ENCODE measurements at regions not wholly inside any gene's neighbourhood (a gene's known extent, or its start where the extent isn't known, plus 50 kb on each side); places are given as distances from the start of the nearest gene placed in this dataset.

DNA sequence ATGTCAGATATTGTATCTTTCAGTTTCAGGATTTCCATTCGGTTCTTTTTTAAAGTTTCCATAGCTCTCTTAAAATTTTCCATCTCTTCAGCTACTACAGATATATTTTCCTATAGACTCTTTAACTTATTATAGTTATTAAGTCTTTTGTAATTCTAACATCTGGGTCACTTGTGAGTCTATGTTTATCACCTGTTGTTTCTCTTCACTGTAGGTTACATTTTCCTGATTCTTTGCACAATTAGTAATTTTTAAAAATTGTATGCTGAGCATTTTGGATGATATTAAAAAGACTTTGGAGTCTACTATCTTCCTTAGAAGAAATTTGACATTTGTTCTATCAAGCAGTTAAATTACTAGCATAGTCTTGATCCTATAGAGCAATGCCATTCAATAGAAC, 140.7 kb downstream of the QRSL1 start:
- DNase-seq (ENCODE audit: extremely low read depth, low read depth) = no peak
- H3K4me3 ChIP-seq (replicated peaks; ENCODE audit: low read depth, low read length) = no peak overlapping the region
- TF ChIP-seq, protein P1, sequence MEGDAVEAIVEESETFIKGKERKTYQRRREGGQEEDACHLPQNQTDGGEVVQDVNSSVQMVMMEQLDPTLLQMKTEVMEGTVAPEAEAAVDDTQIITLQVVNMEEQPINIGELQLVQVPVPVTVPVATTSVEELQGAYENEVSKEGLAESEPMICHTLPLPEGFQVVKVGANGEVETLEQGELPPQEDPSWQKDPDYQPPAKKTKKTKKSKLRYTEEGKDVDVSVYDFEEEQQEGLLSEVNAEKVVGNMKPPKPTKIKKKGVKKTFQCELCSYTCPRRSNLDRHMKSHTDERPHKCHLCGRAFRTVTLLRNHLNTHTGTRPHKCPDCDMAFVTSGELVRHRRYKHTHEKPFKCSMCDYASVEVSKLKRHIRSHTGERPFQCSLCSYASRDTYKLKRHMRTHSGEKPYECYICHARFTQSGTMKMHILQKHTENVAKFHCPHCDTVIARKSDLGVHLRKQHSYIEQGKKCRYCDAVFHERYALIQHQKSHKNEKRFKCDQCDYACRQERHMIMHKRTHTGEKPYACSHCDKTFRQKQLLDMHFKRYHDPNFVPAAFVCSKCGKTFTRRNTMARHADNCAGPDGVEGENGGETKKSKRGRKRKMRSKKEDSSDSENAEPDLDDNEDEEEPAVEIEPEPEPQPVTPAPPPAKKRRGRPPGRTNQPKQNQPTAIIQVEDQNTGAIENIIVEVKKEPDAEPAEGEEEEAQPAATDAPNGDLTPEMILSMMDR (IDR thresholded peaks at IDR 0.05; ENCODE audit: low read depth, low read length, missing control alignments) = no peak

- TF ChIP-seq, protein P1 (IDR thresholded peaks at IDR 0.05; ENCODE audit: low read depth, low read length, missing control alignments) = no peak
- no peak for DNase-seq (ENCODE audit: extremely low read depth, low read depth)
- H3K4me3 ChIP-seq (replicated peaks; ENCODE audit: low read depth, low read length) = no peak overlapping the region
These were observed 137.9 kb downstream of the QRSL1 start for GRCh38 chr6:106767271-106767670.

- DNase-seq (ENCODE audit: extremely low read depth, low read depth) = no peak
- H3K4me3 ChIP-seq (replicated peaks; ENCODE audit: low read depth, low read length) = no peak overlapping the region
- TF ChIP-seq, protein P1 (IDR thresholded peaks at IDR 0.05; ENCODE audit: low read depth, low read length, missing control alignments) = no peak
These were observed 136.8 kb downstream of the QRSL1 start for GRCh38 chr6:106766201-106766600.

GRCh38 chr6:106765496-106765895, 136.1 kb downstream of the QRSL1 start:
- TF ChIP-seq, protein P1 (IDR thresholded peaks at IDR 0.05; ENCODE audit: low read depth, low read length, missing control alignments) = no peak
- H3K4me3 ChIP-seq (replicated peaks; ENCODE audit: low read depth, low read length) = no peak overlapping the region
- DNase-seq (ENCODE audit: extremely low read depth, low read depth) = no peak

GRCh38 chr6:106764353-106764980, 135.1 kb downstream of the QRSL1 start:
- DNase-seq (ENCODE audit: extremely low read depth, low read depth) = no peak
- H3K4me3 ChIP-seq (replicated peaks; ENCODE audit: low read depth, low read length) = no peak overlapping the region
- TF ChIP-seq, protein P1 (IDR thresholded peaks at IDR 0.05; ENCODE audit: low read depth, low read length, missing control alignments) = no peak

DNA sequence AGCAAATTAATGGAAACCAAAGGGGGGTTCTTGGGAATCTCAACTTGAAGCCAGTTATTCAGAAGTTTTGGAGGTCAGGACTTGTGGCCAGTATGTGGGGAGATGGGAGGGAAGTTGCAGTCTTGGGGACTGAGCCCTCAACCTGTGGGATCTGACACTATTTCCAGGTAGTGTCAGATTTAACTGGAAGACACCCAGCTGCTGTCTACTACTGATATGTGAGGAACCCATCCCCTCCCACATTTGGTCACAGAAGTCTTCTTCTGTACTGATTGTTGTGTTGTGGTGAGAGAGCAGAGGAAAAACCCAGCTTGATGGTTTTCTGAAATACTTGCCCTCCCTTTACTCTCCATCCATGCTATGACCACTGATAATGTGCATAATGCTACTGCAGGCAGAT, 134.0 kb downstream of the QRSL1 start:
- no peak for DNase-seq (ENCODE audit: extremely low read depth, low read depth)
- no peak overlapping the region for H3K4me3 ChIP-seq (replicated peaks; ENCODE audit: low read depth, low read length)
- TF ChIP-seq, protein P1 (IDR thresholded peaks at IDR 0.05; ENCODE audit: low read depth, low read length, missing control alignments) = no peak

DNA sequence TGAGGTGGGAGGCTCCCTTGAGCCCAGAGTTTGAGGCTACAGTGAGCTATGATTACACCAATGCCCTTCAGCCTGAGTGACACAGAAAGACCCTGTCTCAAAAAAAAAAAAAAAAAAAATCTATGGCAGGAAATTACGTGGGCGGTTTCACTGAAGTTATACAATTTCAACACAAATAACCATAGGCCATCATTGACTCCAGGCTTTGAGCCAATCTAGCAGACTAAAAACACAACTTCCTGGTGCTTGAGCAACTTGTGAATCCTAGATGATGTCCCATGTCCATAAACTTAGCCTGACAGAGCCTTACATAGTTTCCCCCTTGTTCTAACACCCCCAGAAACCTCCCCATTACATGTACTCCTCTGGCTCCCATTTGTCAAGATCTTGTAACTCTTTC, 131.8 kb downstream of the QRSL1 start:
- TF ChIP-seq, protein P1 (IDR thresholded peaks at IDR 0.05; ENCODE audit: low read depth, low read length, missing control alignments) = no peak
- no peak for DNase-seq (ENCODE audit: extremely low read depth, low read depth)
- H3K4me3 ChIP-seq (replicated peaks; ENCODE audit: low read depth, low read length) = no peak overlapping the region

Data from HFF-Myc (cell line).